HG03025 (cell line): ENCODE measurements at regions not wholly inside any gene's neighbourhood (a gene's known extent, or its start where the extent isn't known, plus 50 kb on each side); places are given as distances from the start of the nearest gene placed in this dataset.
"Not testable (repeated sequence)": the region's sequence is repeated elsewhere in the genome, so short reads cannot be mapped to it uniquely, and the experiment has no call there.

Source experiments
- ATAC-seq: cut with Tn5 transposase; IDR thresholded peaks from one replicate; pipeline ENCODE4 v1.9.1; 2021; ENCODE audit warnings: mild to moderate bottlenecking, moderate library complexity; ENCODE audit not compliant: unreplicated experiment, low FRiP score

- ATAC-seq: no peak
Observed at GRCh38 chr3:67986706-67987105, 332.3 kb upstream of the SUCLG2 start.

- no peak for ATAC-seq
Observed at GRCh38 chr3:67983166-67983565, 328.8 kb upstream of the SUCLG2 start.

GRCh38 chr3:67981077-67981476 lies 326.7 kb upstream of the SUCLG2 start:
- no peak for ATAC-seq

GRCh38 chr3:67979342-67979741 lies 324.9 kb upstream of the SUCLG2 start:
- ATAC-seq: no peak

- ATAC-seq: no peak
Observed at GRCh38 chr3:67977762-67978161, 323.4 kb upstream of the SUCLG2 start.

- no peak for ATAC-seq
Observed at GRCh38 chr3:67976663-67977062, 322.3 kb upstream of the SUCLG2 start.

GRCh38 chr3:67964596-67964995 lies 310.2 kb upstream of the SUCLG2 start:
- no peak for ATAC-seq

GRCh38 chr3:67957268-67957667 lies 302.9 kb upstream of the SUCLG2 start:
- ATAC-seq: no peak

GRCh38 chr3:67947808-67948508 lies 293.5 kb upstream of the SUCLG2 start:
- ATAC-seq: no peak

- ATAC-seq: no peak
Observed at GRCh38 chr3:67946436-67946835, 292.0 kb upstream of the SUCLG2 start.

GRCh38 chr3:67943546-67943945 lies 289.1 kb upstream of the SUCLG2 start:
- ATAC-seq: no peak

GRCh38 chr3:67941433-67942030 lies 287.1 kb upstream of the SUCLG2 start:
- ATAC-seq: no peak

- no peak for ATAC-seq
Observed at GRCh38 chr3:67940210-67940952, 286.0 kb upstream of the SUCLG2 start.

GRCh38 chr3:67937498-67938118 lies 283.2 kb upstream of the SUCLG2 start:
- ATAC-seq: no peak

- not testable (repeated sequence) for ATAC-seq
Observed at GRCh38 chr3:67930394-67930793, 276.0 kb upstream of the SUCLG2 start.

- no peak for ATAC-seq
Observed at GRCh38 chr3:67923796-67924195, 269.4 kb upstream of the SUCLG2 start.

- ATAC-seq: no peak
Observed at GRCh38 chr3:67920969-67921368, 266.6 kb upstream of the SUCLG2 start.

GRCh38 chr3:67920311-67920710 lies 265.9 kb upstream of the SUCLG2 start:
- ATAC-seq: no peak

GRCh38 chr3:67916353-67916752 lies 261.9 kb upstream of the SUCLG2 start:
- ATAC-seq: no peak

- ATAC-seq: no peak
Observed at GRCh38 chr3:67907735-67908134, 253.3 kb upstream of the SUCLG2 start.

GRCh38 chr3:67906261-67906660 lies 251.8 kb upstream of the SUCLG2 start:
- ATAC-seq: no peak
